ENCODE measurements at regions not wholly inside any gene's neighbourhood (a gene's known extent, or its start where the extent isn't known, plus 50 kb on each side); places are given as distances from the start of the nearest gene placed in this dataset.

- Histone ChIP-seq H3K9me3 (ENCODE audit: low read depth, low read length) (peaks cover 4% of the 10 kb centered on the region), H3K4me3 (ENCODE audit: insufficient read depth, low read length) (no peak overlapping the region), H3K36me3 (ENCODE audit: insufficient read depth, low read length) (no peaks in the 10 kb centered on the region), H3K4me2 (ENCODE audit: insufficient read depth, low read length) (no peak overlapping the region), H3K27me3 (ENCODE audit: insufficient read depth, low read length) (no peaks in the 10 kb centered on the region), H3K27ac (ENCODE audit: low read depth, low read length) (no peak overlapping the region), H3K4me1 (ENCODE audit: insufficient read depth, low read length) (no peaks in the 10 kb centered on the region), H4K20me1 (ENCODE audit: insufficient read depth, low read length) (no peaks in the 10 kb centered on the region), H3K79me2 (ENCODE audit: insufficient read depth, low read length) (no peaks in the 10 kb centered on the region), H2AFZ (ENCODE audit: low read length) (no peak overlapping the region)
- no peak for DNase-seq (ENCODE audit: insufficient read length, low spot score, missing footprints)
- no peak for TF ChIP-seq CTCF (IDR thresholded peaks at IDR 0.05; ENCODE audit: extremely low read depth, low read depth, low read length)
Measured at GRCh38 chr2:810397-810796, 133.2 kb upstream of the TMEM18 start.

GRCh38 chr2:807300-807699 lies 130.1 kb upstream of the TMEM18 start:
- Histone ChIP-seq H3K4me2 (ENCODE audit: insufficient read depth, low read length) (no peak overlapping the region), H3K27ac (ENCODE audit: low read depth, low read length) (no peak overlapping the region), H3K36me3 (ENCODE audit: insufficient read depth, low read length) (no peaks in the 10 kb centered on the region), H3K4me3 (ENCODE audit: insufficient read depth, low read length) (no peak overlapping the region), H3K79me2 (ENCODE audit: insufficient read depth, low read length) (no peaks in the 10 kb centered on the region), H2AFZ (ENCODE audit: low read length) (no peak overlapping the region), H3K9me3 (ENCODE audit: low read depth, low read length) (peaks cover 4% of the 10 kb centered on the region), H4K20me1 (ENCODE audit: insufficient read depth, low read length) (no peaks in the 10 kb centered on the region), H3K27me3 (ENCODE audit: insufficient read depth, low read length) (no peaks in the 10 kb centered on the region), H3K4me1 (ENCODE audit: insufficient read depth, low read length) (no peaks in the 10 kb centered on the region)
- DNase-seq (ENCODE audit: insufficient read length, low spot score, missing footprints) = no peak
- no peak for TF ChIP-seq CTCF (IDR thresholded peaks at IDR 0.05; ENCODE audit: extremely low read depth, low read depth, low read length)

- Histone ChIP-seq H3K79me2 (ENCODE audit: insufficient read depth, low read length) (no peaks in the 10 kb centered on the region), H3K4me3 (ENCODE audit: insufficient read depth, low read length) (no peak overlapping the region), H4K20me1 (ENCODE audit: insufficient read depth, low read length) (no peaks in the 10 kb centered on the region), H3K9me3 (ENCODE audit: low read depth, low read length) (no peaks in the 10 kb centered on the region), H3K4me1 (ENCODE audit: insufficient read depth, low read length) (no peaks in the 10 kb centered on the region), H3K36me3 (ENCODE audit: insufficient read depth, low read length) (no peaks in the 10 kb centered on the region), H3K27me3 (ENCODE audit: insufficient read depth, low read length) (no peaks in the 10 kb centered on the region), H2AFZ (ENCODE audit: low read length) (no peak overlapping the region), H3K27ac (ENCODE audit: low read depth, low read length) (no peak overlapping the region), H3K4me2 (ENCODE audit: insufficient read depth, low read length) (no peak overlapping the region)
- DNase-seq (ENCODE audit: insufficient read length, low spot score, missing footprints) = no peak
- no peak for TF ChIP-seq CTCF (IDR thresholded peaks at IDR 0.05; ENCODE audit: extremely low read depth, low read depth, low read length)
Measured at GRCh38 chr2:805664-806063, 128.5 kb upstream of the TMEM18 start.

- Histone ChIP-seq H3K9me3 (ENCODE audit: low read depth, low read length) (no peaks in the 10 kb centered on the region), H3K27ac (ENCODE audit: low read depth, low read length) (no peak overlapping the region), H3K4me1 (ENCODE audit: insufficient read depth, low read length) (no peaks in the 10 kb centered on the region), H3K79me2 (ENCODE audit: insufficient read depth, low read length) (no peaks in the 10 kb centered on the region), H3K36me3 (ENCODE audit: insufficient read depth, low read length) (no peaks in the 10 kb centered on the region), H3K4me2 (ENCODE audit: insufficient read depth, low read length) (no peak overlapping the region), H2AFZ (ENCODE audit: low read length) (no peak overlapping the region), H4K20me1 (ENCODE audit: insufficient read depth, low read length) (no peaks in the 10 kb centered on the region), H3K4me3 (ENCODE audit: insufficient read depth, low read length) (no peak overlapping the region), H3K27me3 (ENCODE audit: insufficient read depth, low read length) (no peaks in the 10 kb centered on the region)
- no peak for TF ChIP-seq CTCF (IDR thresholded peaks at IDR 0.05; ENCODE audit: extremely low read depth, low read depth, low read length)
- DNase-seq (ENCODE audit: insufficient read length, low spot score, missing footprints) = no peak
Measured at GRCh38 chr2:797993-798392, 120.8 kb upstream of the TMEM18 start.
